ENCODE measurements at regions not wholly inside any gene's neighbourhood (a gene's known extent, or its start where the extent isn't known, plus 50 kb on each side); places are given as distances from the start of the nearest gene placed in this dataset.

DNA sequence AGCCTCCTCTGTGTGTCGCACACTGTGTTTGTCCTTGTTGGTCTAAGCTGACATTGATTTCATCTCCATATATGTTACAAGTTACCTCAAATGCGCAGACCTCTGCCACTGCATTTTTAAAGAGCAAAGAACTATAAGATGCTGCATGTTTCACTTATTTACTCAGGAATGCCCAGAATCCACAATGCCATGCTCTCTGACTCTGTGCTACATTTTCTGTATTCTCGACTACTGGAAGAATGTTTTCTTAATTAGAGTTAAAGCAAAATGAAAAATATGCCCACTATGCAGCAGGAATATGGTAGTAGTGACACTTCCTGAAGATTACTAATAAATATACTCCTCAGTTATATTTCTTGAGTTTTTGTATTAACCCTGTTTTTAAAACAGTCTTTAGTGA lies 296.4 kb downstream of the HACE1 start:
- no peaks in the 10 kb centered on the region for H3K27me3 ChIP-seq (replicated peaks in 1 of 2; ENCODE audit: control insufficient read depth in 2 of 2, insufficient read depth in 2 of 2, low read length in 1 of 2)
- ChIA-PET SMC1A (ENCODE audit: uncharacterized antibody, unreplicated experiment) (no interaction called here), CTCF (no interaction called here), RAD21 (ENCODE audit: unreplicated experiment) (no interaction called here), POLR2A (no interaction called here)
- H3K4me2 ChIP-seq (ENCODE audit: control insufficient read depth, insufficient read depth): no peak overlapping the region
- no peaks in the 10 kb centered on the region for H4K20me1 ChIP-seq (ENCODE audit: control insufficient read depth, insufficient read depth)
- H3K9ac ChIP-seq (ENCODE audit: control insufficient read depth, insufficient read depth, low read length): no peak overlapping the region
- H3K79me2 ChIP-seq (ENCODE audit: control insufficient read depth, insufficient read depth, low read length): no peaks in the 10 kb centered on the region
- no peak for DNase-seq (ENCODE audit: low read depth, low spot score)
- H3K27ac ChIP-seq (ENCODE audit: control insufficient read depth, insufficient read depth): no peak overlapping the region
- H3K9me3 ChIP-seq (replicated peaks; ENCODE audit: control insufficient read depth, insufficient read depth, low read length): no peaks in the 10 kb centered on the region
- in situ Hi-C loops (cut with MboI): no loop called here
- TF ChIP-seq, protein P1, sequence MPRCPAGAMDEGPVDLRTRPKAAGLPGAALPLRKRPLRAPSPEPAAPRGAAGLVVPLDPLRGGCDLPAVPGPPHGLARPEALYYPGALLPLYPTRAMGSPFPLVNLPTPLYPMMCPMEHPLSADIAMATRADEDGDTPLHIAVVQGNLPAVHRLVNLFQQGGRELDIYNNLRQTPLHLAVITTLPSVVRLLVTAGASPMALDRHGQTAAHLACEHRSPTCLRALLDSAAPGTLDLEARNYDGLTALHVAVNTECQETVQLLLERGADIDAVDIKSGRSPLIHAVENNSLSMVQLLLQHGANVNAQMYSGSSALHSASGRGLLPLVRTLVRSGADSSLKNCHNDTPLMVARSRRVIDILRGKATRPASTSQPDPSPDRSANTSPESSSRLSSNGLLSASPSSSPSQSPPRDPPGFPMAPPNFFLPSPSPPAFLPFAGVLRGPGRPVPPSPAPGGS (IDR thresholded peaks at IDR 0.05; ENCODE audit: borderline replicate concordance, insufficient read depth, low read depth, low read length, poor library complexity, severe bottlenecking): no peak
- no peak for TF ChIP-seq USF2 (IDR thresholded peaks at IDR 0.05; ENCODE audit: borderline replicate concordance, low read depth, low read length)
- no peak for TF ChIP-seq ETV6 (conservative IDR thresholded peaks at IDR 0.05 in 1 of 2, IDR thresholded peaks at IDR 0.05 in 1 of 2; ENCODE audit: borderline replicate concordance in 1 of 2, low read depth in 1 of 2)
- TF ChIP-seq ZNF217 (IDR thresholded peaks at IDR 0.05): no peak
- TF ChIP-seq CUX1 (IDR thresholded peaks at IDR 0.05; ENCODE audit: insufficient replicate concordance, low read depth, low read length): no peak
- no peak for TF ChIP-seq POLR2A (IDR thresholded peaks at IDR 0.05; ENCODE audit: low read depth, low read length)
- no peak for TF ChIP-seq HDAC6 (IDR thresholded peaks at IDR 0.05; ENCODE audit: unreplicated experiment)
- TF ChIP-seq SUPT20H (IDR thresholded peaks at IDR 0.05; ENCODE audit: borderline replicate concordance, control insufficient read depth, low read depth, low read length): no peak
- no peak for TF ChIP-seq SREBF1 (IDR thresholded peaks at IDR 0.05; ENCODE audit: low read length)
- no peak for TF ChIP-seq RFX5 (IDR thresholded peaks at IDR 0.05; ENCODE audit: low read depth, low read length)
- TF ChIP-seq DPF2 (IDR thresholded peaks at IDR 0.05): no peak
- no TSS peak for BruUV-seq (replicated peaks)
- H3K36me3 ChIP-seq (ENCODE audit: control insufficient read depth in 2 of 2, insufficient read depth in 2 of 2, low read length in 1 of 2): no peaks in the 10 kb centered on the region
- ATAC-seq: no peak
- H3K4me1 ChIP-seq (ENCODE audit: control insufficient read depth, insufficient read depth, low read length): no peaks in the 10 kb centered on the region
- no peak overlapping the region for H2AFZ ChIP-seq (ENCODE audit: control insufficient read depth, low read depth, low read length)
- intact Hi-C loops (cut with micrococcal nuclease; ENCODE audit: unreplicated experiment): no loop called here
- 19% methylated on average over 3 of the region's 3 CpGs for WGBS (ENCODE audit: insufficient coverage, insufficient replicate concordance, low lambda C conversion rate, missing lambda C conversion rate)
- no peak overlapping the region for H3K4me3 ChIP-seq
- no peak for FAIRE-seq
